ENCODE measurements at regions not wholly inside any gene's neighbourhood (a gene's known extent, or its start where the extent isn't known, plus 50 kb on each side); places are given as distances from the start of the nearest gene placed in this dataset.

DNA sequence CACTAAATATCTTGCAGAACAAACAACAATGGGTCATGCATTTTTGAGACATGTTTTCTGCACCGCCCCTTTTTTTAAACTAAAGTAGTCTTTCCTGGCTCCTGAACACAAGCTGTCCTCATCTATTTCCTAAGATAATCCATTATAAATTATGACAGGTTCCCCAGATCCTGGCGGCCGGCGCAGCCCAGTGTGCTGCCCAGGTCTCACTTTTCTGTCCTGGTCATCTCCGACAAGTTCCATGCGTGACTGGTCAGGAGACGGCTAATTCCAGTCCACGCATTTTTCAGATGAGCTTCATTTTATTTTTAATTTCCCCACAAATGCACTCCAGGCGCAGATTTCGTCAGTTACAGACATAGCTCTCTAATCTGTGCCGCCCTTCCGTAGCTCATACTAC, 92.9 kb upstream of the EGFLAM start:
- TF ChIP-seq POLR2A (IDR thresholded peaks at IDR 0.05; ENCODE audit: low read length), result no peak
- TF ChIP-seq GATA1 (IDR thresholded peaks at IDR 0.05; ENCODE audit: low read depth, low read length), result no peak

Data from erythroblast (primary cell).